Nephron progenitor cell (in vitro differentiated cells): ENCODE measurements at regions not wholly inside any gene's neighbourhood (a gene's known extent, or its start where the extent isn't known, plus 50 kb on each side); places are given as distances from the start of the nearest gene placed in this dataset.
"Not testable (repeated sequence)": the region's sequence is repeated elsewhere in the genome, so short reads cannot be mapped to it uniquely, and the experiment has no call there.

ENCODE experiments used
- DNase-seq: peaks from one replicate; pipeline ENCODE4 v3.0.0; 2021
- H3K27ac Mint-ChIP-seq: 2 replicates; pipeline ENCODE4 v1.8.0; 2021; ENCODE audit warnings: mild to moderate bottlenecking, moderate library complexity, mixed read lengths
- H3K27me3 Mint-ChIP-seq: 2 replicates; pipeline ENCODE4 v1.8.0; 2021; ENCODE audit warnings: mild to moderate bottlenecking, low read depth, mixed read lengths; ENCODE audit not compliant: poor library complexity
- H3K36me3 Mint-ChIP-seq: 2 replicates; pipeline ENCODE4 v1.8.0; 2021; ENCODE audit warnings: low read depth, mixed read lengths
- H3K4me1 Mint-ChIP-seq: 2 replicates; pipeline ENCODE4 v1.8.0; 2021; ENCODE audit warnings: mixed read lengths
- H3K4me3 Mint-ChIP-seq: 2 replicates; pipeline ENCODE4 v1.8.0; 2021; ENCODE audit warnings: mild to moderate bottlenecking, moderate library complexity, mixed read lengths
- H3K9me3 Mint-ChIP-seq: 2 replicates; pipeline ENCODE4 v1.8.0; 2021; ENCODE audit warnings: mild to moderate bottlenecking, moderate library complexity, mixed read lengths
- CTCF ChIP-seq: fragments of 200-600 bp; sonication (generic); IDR thresholded peaks from 2 replicates; pipeline ENCODE4 v1.5.0; 2021; ENCODE audit warnings: antibody characterized with exemption

GRCh38 chr5:68026092-68026885 lies 189.3 kb upstream of the PIK3R1 start:
- Mint-ChIP-seq H3K4me1 (peaks cover 18% of the 10 kb centered on the region), H3K27me3 (no peaks in the 10 kb centered on the region), H3K27ac (peak overlapping the region; percentile 73), H3K9me3 (peaks cover 8% of the 10 kb centered on the region), H3K4me3 (no peak overlapping the region), H3K36me3 (no peaks in the 10 kb centered on the region)
- TF ChIP-seq CTCF: no peak
- DNase-seq: no peak

GRCh38 chr5:68024426-68024825 lies 191.1 kb upstream of the PIK3R1 start:
- H3K27me3 Mint-ChIP-seq: no peaks in the 10 kb centered on the region
- H3K4me1 Mint-ChIP-seq: peaks cover 18% of the 10 kb centered on the region

GRCh38 chr5:68021916-68022315 lies 193.6 kb upstream of the PIK3R1 start:
- Mint-ChIP-seq H3K27ac (no peak overlapping the region), H3K4me3 (no peak overlapping the region), H3K9me3 (peaks cover 26% of the 10 kb centered on the region), H3K36me3 (no peaks in the 10 kb centered on the region), H3K4me1 (peaks cover 11% of the 10 kb centered on the region), H3K27me3 (no peaks in the 10 kb centered on the region)
- no peak for TF ChIP-seq CTCF
- no peak for DNase-seq

More at GRCh38 chr5:68024426-68024825, 191.1 kb upstream of the PIK3R1 start:
- TF ChIP-seq CTCF: no peak
- Mint-ChIP-seq H3K36me3 (no peaks in the 10 kb centered on the region), H3K4me3 (no peak overlapping the region), H3K9me3 (peaks cover 14% of the 10 kb centered on the region), H3K27ac (no peak overlapping the region)
- no peak for DNase-seq

GRCh38 chr5:68021227-68021626 lies 194.3 kb upstream of the PIK3R1 start:
- no peak for TF ChIP-seq CTCF
- DNase-seq: no peak
- H3K36me3 Mint-ChIP-seq: no peaks in the 10 kb centered on the region
- peak overlapping the region; percentile 66 for H3K27ac Mint-ChIP-seq
- H3K9me3 Mint-ChIP-seq: peaks cover 26% of the 10 kb centered on the region
- peaks cover 4% of the 10 kb centered on the region for H3K4me1 Mint-ChIP-seq
- H3K4me3 Mint-ChIP-seq: no peak overlapping the region
- no peaks in the 10 kb centered on the region for H3K27me3 Mint-ChIP-seq

- H3K27ac Mint-ChIP-seq, H3K27me3 Mint-ChIP-seq, H3K36me3 Mint-ChIP-seq, DNase-seq, H3K4me1 Mint-ChIP-seq, H3K4me3 Mint-ChIP-seq: not testable (repeated sequence)
- H3K9me3 Mint-ChIP-seq: peaks cover 24% of the 10 kb centered on the region
These were observed 195.0 kb upstream of the PIK3R1 start for GRCh38 chr5:68020461-68020969.

GRCh38 chr5:68015381-68016302 lies 199.9 kb upstream of the PIK3R1 start:
- H3K27ac Mint-ChIP-seq: peak overlapping the region; percentile 76
- DNase-seq: no peak
- H3K36me3 Mint-ChIP-seq: no peaks in the 10 kb centered on the region
- no peak overlapping the region for H3K4me3 Mint-ChIP-seq
- peaks cover 18% of the 10 kb centered on the region for H3K9me3 Mint-ChIP-seq
- H3K4me1 Mint-ChIP-seq: peaks cover 7% of the 10 kb centered on the region
- peaks cover 3% of the 10 kb centered on the region for H3K27me3 Mint-ChIP-seq
- no peak for TF ChIP-seq CTCF
